ENCODE measurements at regions not wholly inside any gene's neighbourhood (a gene's known extent, or its start where the extent isn't known, plus 50 kb on each side); places are given as distances from the start of the nearest gene placed in this dataset.
"Not testable (repeated sequence)": the region's sequence is repeated elsewhere in the genome, so short reads cannot be mapped to it uniquely, and the experiment has no call there.

- not testable (repeated sequence) for DNase-seq (ENCODE audit: low spot score)
Measured at GRCh38 chr13:54267253-54267668, 1238.6 kb downstream of the OLFM4 start.

- DNase-seq (ENCODE audit: low spot score): not testable (repeated sequence)
Measured at GRCh38 chr13:54268013-54268695, 1239.5 kb downstream of the OLFM4 start.

DNA sequence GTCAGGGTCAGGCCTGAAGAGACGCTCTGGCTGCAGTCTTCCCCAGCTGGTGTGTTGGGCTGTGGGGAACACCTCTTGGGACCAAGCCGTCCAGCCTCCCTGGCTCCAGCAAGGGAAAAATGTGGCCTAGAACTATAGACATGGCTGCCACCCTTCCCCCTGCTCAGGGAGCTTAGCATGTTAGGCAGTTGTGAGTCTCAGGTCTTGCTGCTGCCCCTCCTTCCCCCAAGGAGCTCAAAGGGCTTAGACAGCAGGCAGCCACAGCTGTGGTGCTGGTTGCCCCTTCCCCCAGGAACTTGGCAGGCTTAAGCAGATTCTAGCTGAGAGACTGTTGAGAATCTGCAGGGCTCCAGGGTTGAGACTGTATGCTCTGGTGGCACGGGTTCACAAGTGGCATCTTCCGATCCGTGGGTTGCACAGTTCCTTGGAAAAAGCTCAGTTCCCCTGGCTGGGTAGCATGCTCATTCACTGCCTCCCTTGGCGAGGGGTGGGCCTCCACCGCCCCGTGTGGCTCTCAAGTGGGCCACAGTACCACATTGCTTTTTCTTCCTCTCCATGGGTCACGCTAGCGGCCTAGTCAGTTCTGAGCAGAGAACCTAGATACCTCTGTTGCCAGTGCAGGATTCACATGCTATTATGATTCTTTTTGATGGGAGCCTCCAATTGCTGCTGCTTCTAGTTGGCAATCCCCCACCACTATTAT lies 1258.6 kb downstream of the OLFM4 start:
- no peak for DNase-seq (ENCODE audit: low spot score)

DNA sequence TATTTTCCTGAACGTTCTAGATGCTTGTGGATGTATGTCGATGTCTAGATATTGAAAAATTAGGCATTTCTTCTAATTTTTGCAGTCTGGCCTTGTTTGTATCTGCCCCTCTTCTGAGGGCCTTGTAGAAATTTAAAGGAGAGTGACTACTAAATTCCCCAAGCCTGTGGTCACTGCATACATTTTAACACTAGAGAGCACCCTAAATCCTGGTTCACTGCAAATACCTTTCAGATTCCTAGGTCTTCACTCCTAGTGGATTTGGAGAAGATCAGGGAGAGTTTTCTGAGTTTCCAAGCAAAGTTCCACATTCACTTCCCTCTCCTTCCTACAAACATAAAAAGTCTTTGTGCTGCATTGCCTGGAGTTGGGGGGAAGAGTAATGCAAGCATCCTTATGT lies 1272.5 kb downstream of the OLFM4 start:
- DNase-seq (ENCODE audit: low spot score): peak; percentile 11

DNA sequence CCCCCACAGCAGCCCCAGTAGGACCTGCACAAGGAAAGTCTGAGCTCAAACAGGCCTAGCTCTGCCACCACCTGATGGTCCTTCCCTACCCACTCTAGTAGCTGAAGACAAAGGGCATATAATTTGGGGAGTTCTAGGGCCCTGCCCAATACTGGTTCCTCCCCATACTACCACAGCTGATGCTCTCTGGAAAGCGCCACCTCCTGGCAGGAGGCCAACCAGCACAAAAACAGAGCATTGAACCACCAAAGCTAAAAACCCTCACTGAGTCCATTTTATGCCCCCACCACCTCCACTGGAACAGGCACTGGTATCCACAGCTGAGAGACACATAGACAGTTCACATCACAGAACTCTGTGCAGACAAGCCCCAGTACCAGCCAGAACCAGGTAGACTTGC lies 1276.8 kb downstream of the OLFM4 start:
- DNase-seq (ENCODE audit: low spot score): no peak

GRCh38 chr13:54312885-54313284 lies 1284.3 kb downstream of the OLFM4 start:
- DNase-seq (ENCODE audit: low spot score): no peak

GRCh38 chr13:54317722-54318121 lies 1289.1 kb downstream of the OLFM4 start:
- DNase-seq (ENCODE audit: low spot score): no peak

DNA sequence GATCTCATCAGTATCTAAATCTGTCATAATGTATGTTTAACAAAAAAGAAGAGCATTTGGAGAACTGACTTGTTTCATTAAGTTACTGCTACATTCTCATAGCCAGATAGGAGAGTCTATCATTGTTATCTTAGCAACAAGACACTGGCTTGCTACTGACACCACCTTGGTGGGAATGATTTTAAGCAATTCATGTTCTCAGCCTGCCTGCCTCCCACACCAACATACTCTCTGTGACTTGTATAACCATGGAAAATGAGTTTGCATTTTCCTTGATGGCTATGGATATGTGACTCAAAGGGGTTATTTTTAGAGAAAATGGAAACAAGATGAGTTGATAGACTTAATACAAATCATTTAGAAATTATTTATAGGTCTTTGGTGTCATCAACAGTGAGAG lies 1308.9 kb downstream of the OLFM4 start:
- no peak for DNase-seq (ENCODE audit: low spot score)

- no peak for DNase-seq (ENCODE audit: low spot score)
Measured at GRCh38 chr13:54347531-54347930, 1318.9 kb downstream of the OLFM4 start.

DNA sequence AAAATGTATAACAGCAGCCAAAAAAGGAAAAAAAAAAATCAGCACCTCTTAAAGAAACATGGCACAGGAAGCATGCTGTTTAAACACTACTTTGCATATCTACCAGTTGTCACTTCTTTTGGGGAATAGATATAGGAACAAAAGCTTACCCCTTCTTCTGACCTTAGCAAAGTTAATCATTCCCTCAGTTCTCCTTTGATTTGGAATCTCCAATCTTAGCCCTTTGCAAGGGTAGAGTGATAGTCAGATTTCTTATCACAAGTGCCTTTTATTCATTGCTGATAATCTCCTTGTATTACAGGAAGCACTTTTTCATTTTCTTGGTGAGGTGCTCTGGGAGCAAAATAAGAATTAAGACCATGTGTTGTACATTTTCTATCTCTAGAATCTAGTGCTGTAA lies 1327.6 kb downstream of the OLFM4 start:
- no peak for DNase-seq (ENCODE audit: low spot score)

GRCh38 chr13:54356849-54357248 lies 1328.2 kb downstream of the OLFM4 start:
- DNase-seq (ENCODE audit: low spot score): no peak

- no peak for DNase-seq (ENCODE audit: low spot score)
Measured at GRCh38 chr13:54357284-54357933, 1328.8 kb downstream of the OLFM4 start.

- DNase-seq (ENCODE audit: low spot score): peak; percentile 6
Measured at GRCh38 chr13:54361460-54361859, 1332.8 kb downstream of the OLFM4 start.

- DNase-seq (ENCODE audit: low spot score): no peak
Measured at GRCh38 chr13:54366728-54367127, 1338.1 kb downstream of the OLFM4 start.

DNA sequence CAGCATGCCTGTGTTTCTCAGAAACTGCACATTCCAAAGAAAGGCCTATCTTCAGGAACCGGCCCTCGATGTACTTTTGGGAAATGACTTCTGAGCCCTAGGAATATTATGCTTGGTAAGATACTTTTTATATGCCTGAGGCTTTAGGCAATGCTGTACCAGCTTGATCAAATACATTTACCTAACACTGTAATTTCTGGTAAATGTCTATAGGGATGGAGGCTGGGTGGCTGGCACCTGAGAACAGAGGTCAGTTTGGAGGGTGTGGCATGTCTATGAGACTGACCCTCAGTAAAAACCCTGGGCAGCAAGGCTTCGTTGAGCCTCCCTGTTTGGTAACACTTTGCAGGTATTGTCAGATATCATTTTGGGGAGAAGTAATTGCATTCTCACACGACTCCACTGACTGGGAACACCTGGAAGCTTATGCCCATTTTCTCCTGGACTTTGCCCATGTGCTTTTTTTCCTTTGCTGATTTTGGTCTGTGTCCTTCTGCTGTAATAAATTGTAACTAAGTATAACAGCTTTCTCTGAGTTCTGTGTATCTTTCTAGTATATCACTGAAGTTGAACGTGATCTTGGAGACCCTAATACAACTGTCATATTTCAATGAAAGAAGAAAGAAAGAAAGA lies 1339.1 kb downstream of the OLFM4 start:
- no peak for DNase-seq (ENCODE audit: low spot score)

DNA sequence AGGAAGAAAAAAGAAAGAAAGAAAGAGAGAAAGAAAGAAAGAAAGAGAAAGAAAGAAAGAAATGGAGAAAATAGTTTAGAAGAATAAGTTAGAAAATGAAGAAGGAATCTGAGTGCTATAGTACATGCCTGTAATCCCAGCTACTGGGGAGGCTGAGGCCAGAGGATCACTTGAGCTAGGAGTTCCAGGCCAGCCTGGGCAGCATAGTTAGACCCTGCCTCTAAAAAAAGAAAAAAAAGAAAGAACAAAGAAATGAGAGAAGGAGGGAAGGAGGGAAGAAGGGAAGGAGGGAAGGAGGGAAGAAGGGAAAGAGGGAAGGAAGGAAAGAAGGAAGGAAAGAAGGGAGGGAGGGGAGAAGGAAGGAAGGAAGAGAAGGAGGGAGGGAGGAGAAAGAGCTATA lies 1339.8 kb downstream of the OLFM4 start:
- DNase-seq (ENCODE audit: low spot score): no peak

GRCh38 chr13:54373211-54373610 lies 1344.6 kb downstream of the OLFM4 start:
- no peak for DNase-seq (ENCODE audit: low spot score)

- DNase-seq (ENCODE audit: low spot score): no peak
Measured at GRCh38 chr13:54379461-54379860, 1350.8 kb downstream of the OLFM4 start.

GRCh38 chr13:54383604-54384003 lies 1355.0 kb downstream of the OLFM4 start:
- DNase-seq (ENCODE audit: low spot score): no peak

GRCh38 chr13:54387625-54388024 lies 1359.0 kb downstream of the OLFM4 start:
- no peak for DNase-seq (ENCODE audit: low spot score)

DNA sequence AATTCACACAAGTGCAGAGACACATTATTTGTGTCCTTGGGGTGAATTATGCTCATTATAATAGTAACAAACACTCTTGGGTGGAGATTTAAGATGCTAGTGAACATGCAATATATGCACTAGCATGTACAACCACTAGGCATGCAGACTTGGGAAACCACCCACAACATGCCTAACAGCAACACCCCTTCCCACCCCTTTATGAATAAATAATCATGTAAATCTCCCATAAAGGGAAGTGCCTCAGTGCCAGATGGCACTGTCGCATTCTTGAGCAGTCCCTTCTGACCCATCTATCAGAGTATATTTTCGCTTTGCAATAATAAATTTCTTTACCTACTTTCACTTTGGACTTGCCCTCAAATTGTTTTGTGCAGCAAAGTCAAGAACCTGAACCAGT lies 1362.2 kb downstream of the OLFM4 start:
- no peak for DNase-seq (ENCODE audit: low spot score)

DNA sequence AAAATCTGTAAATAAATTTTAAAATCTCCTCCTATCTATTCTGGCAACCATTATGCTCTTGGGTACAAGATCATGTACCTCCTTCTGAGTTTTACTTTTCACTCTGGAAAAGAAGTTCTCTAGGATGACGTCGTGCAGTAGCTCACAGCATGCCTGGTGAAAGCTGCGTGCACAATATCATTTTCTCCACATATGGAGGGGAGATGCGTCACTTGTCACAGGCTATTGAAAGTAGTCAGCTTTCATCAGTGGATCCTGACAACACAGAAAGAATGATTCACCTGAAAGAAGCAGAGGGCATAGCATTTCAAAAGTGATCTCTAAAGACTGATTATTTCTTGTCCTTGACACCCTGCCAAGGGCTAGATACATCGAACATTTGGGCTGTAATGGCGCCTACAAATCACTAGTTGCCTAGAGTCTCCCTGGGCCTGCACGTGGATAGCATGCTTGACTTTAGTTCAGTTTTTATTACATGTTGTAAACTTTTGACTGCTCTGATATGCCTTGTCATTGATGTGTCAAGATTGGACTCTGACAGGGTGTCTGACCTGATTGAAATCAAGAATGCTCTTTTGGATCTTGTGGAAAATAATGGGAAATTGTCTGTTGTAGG lies 1365.6 kb downstream of the OLFM4 start:
- peak; percentile 9 for DNase-seq (ENCODE audit: low spot score)

Data from HuH-7 (cell line).